GM18951 (cell line): ENCODE measurements at regions not wholly inside any gene's neighbourhood (a gene's known extent, or its start where the extent isn't known, plus 50 kb on each side); places are given as distances from the start of the nearest gene placed in this dataset.

Source experiments
- POLR2A ChIP-seq: IDR thresholded peaks from 4 replicates; pipeline ENCODE4 v1.6.1; 2011; ENCODE audit warnings: mild to moderate bottlenecking; ENCODE audit not compliant: insufficient read length, insufficient read depth; ENCODE audit errors: extremely low read depth
- in situ Hi-C: fragments of 300-500 bp; cut with MboI; formaldehyde crosslinking; loops from one replicate; pipeline ENCODE4 v1.12.0; 2022; ENCODE audit warnings: low sequenced_read_pairs, mixed read lengths, inconsistent platforms; ENCODE audit not compliant: unreplicated experiment

DNA sequence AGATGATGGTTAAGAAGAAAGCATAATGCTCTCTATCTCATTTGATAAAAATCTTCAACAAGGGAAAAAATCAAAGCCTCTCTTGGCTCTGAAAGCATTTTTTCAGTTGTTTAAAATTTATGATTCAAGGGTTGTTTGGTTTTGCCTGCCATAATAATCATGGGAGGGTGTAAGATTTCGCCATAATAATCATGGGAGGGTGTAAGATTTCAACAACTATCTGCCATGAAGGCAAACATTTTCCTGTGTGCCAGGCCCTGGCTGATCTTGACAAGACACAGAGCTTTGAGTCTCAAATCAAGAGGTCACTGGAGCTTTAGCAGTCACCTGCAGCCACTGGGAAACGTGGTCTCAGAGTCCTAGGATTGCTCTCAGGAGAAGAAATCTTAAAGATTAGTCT is 175.1 kb upstream of the PIEZO2 start:
- no peak for TF ChIP-seq POLR2A
- in situ Hi-C loops, result loop anchor here (25.0 kb wide), 1 partner anchor 188 kb away; no protein-coding TSS in a partner anchor

DNA sequence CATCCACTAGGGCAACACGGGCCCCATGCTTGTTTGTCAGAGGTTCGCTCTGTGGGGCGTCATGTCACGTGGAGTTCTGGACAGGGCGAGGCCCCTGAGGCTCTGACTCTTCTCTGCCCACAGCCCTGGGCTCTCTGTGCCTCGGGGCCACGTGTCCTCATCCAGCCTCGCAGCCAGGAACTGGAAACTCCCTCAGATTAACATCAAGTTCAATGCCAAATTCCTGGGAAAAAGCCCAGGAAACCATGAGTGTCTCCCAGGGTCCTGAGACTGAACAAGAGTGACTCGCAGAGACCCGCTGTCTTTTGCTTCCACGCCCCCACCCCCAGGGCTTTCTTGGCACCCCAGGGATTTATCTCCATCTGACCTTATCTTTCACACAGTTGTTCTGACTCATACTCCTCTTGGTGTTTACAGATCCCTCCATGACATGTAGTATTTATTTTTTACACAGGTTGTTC is 174.0 kb upstream of the PIEZO2 start:
- TF ChIP-seq POLR2A, result no peak
- in situ Hi-C loops, result loop anchor here (25.0 kb wide), 1 partner anchor 189 kb away; no protein-coding TSS in a partner anchor

DNA sequence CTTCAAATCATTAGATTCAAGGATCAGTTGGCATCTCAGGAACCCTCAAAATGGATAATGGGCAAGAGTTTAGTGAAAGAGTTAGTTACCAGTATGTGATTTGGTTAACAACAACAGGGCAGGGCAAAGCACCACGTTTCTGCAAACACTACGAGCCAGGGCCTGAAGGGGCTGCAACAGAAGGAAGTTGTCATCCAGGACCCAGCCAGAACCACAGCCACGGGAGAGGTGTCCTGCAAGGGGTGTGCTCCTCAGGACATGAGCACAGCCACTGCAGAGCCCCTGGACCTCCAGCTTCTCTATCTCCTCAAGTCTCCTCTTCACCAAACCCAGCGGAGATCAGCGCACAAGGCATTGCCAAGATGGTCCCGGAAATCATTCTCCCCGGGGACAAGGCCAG is 173.3 kb upstream of the PIEZO2 start:
- TF ChIP-seq POLR2A, result no peak
- in situ Hi-C loops, result loop anchor here (25.0 kb wide), 1 partner anchor 190 kb away; no protein-coding TSS in a partner anchor

DNA sequence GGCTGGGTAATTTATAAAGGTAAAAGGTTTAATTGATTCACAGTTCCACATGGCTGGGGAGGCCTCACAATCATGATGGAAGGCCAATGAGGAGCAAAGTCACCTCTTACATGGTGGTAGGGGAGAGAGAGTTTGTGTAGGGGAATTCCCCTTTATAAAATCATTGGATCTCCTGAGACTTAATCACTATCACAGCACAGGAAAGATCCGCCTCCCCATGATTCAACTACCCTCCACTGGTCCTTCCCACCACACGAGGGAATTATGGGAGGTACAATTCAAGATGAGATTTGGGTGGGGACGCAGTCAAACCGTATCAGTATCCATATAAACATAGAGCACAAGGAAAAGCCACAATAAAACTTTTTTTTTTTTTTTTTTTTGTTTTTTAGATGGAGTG is 172.6 kb upstream of the PIEZO2 start:
- TF ChIP-seq POLR2A, result no peak
- in situ Hi-C loops, result loop anchor here (25.0 kb wide), 1 partner anchor 190 kb away; no protein-coding TSS in a partner anchor

- TF ChIP-seq POLR2A, result no peak
- in situ Hi-C loops, result loop anchor here (25.0 kb wide), 1 partner anchor 191 kb away; no protein-coding TSS in a partner anchor
Observed at GRCh38 chr18:11320986-11321385, 171.6 kb upstream of the PIEZO2 start.

DNA sequence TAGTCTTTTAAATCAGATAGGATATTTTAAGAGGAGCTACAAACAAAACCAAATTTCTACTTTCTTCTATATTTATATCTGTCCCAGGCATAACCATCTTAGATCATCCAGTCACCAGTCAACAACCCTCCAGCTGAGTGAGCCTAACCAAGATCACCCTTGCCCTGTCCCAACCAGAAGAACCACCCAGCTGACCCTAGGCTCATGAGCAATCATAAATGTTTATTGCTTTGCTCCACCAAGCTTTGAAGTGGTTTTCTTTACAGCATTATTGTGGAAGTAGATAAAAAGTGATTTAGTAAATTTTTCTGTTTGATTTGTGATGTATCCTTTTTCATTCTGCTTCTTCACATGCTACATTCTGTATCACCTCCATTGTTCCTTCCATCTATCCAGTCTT is 167.2 kb upstream of the PIEZO2 start:
- no peak for TF ChIP-seq POLR2A
- in situ Hi-C loops, result loop anchor here (25.0 kb wide), 1 partner anchor 196 kb away; no protein-coding TSS in a partner anchor

GRCh38 chr18:11310476-11311086 is 161.2 kb upstream of the PIEZO2 start:
- in situ Hi-C loops, result loop anchor here (25.0 kb wide), 1 partner anchor 202 kb away; no protein-coding TSS in a partner anchor
- TF ChIP-seq POLR2A, result no peak

- no peak for TF ChIP-seq POLR2A
- in situ Hi-C loops, result loop anchor here (25.0 kb wide), 1 partner anchor 203 kb away; no protein-coding TSS in a partner anchor
Observed at GRCh38 chr18:11309172-11309571, 159.8 kb upstream of the PIEZO2 start.

GRCh38 chr18:11308499-11308898 is 159.1 kb upstream of the PIEZO2 start:
- in situ Hi-C loops, result loop anchor here (25.0 kb wide), 1 partner anchor 204 kb away; no protein-coding TSS in a partner anchor
- no peak for TF ChIP-seq POLR2A

DNA sequence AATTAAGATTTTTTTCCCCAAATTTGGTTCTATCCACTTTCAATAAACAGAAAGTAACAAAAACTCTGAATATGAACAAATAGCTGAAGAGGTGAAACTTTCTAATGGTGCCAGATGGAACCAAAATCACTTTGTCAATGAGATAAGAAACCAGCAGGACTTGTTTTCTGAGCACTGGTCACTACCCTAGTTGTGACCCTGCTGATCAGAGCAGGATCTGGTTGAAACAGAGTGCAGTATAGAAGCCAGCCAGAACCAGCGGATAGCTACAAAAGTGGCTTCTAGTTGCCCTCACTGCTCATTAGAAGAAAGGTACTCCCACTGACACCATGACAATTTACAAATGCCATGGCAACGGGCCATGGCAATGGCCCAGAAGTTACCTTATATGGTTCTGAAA is 158.3 kb upstream of the PIEZO2 start:
- in situ Hi-C loops, result loop anchor here (25.0 kb wide), 1 partner anchor 205 kb away; no protein-coding TSS in a partner anchor
- no peak for TF ChIP-seq POLR2A

GRCh38 chr18:11305507-11305906 is 156.1 kb upstream of the PIEZO2 start:
- no peak for TF ChIP-seq POLR2A
- in situ Hi-C loops, result loop anchor here (25.0 kb wide), 1 partner anchor 207 kb away; no protein-coding TSS in a partner anchor

DNA sequence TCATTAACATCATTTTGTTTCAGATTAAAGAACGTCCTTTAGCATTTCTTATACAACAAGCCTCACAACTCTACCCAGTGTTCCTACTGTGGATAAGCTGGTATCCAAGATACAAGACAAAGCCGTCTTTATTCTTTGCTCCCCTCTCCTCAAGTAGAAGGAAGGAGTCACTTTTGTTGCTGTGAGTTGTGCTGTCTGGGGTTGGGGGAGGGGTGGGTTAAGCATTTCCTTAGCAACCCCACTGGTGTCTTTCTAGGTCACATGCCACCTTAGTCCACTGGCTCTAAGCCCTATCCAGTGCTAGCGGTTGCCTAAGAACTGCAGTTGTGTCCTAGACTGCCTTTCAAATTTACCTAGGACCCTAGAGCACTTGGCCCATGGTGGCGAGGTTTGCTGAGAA is 155.6 kb upstream of the PIEZO2 start:
- in situ Hi-C loops, result loop anchor here (25.0 kb wide), 1 partner anchor 207 kb away; no protein-coding TSS in a partner anchor
- no peak for TF ChIP-seq POLR2A

DNA sequence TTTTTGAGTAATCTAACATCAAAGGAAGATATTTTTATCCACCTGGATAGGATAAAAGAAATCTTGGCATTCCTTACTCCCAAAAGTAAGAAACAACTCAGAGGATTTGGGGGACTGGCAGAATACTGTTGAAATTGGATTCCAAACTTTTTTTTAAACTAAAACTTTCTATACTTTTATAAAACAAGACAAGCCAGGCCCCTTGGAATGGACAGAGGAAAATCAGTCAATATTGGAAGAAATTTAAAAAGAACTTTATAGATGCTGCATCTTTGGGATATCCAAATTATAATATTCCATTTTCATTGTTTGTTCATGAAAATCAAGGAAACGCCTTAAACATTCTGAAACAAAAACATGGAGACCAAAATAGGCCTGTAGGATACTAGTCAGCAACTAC is 147.6 kb upstream of the PIEZO2 start:
- TF ChIP-seq POLR2A, result no peak
- in situ Hi-C loops, result no loop called here

DNA sequence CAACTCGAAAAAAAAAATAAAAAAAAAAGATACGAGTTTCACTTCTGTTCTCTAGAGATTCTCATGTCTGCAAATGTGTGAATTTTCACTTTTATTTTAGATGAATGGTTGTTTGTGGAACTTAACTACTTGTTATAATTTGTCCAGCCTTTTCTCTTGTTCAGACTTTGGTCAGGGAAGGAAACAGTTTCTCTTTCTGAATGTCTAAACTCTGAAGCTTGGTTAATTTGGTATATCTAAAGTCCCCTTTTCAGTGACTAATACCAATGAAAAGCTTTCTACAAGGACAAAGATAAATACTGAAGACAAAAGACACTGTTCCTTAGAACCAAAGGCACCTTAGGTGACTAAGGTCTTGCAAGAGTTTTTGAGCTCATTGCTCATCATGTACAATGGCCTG is 144.4 kb upstream of the PIEZO2 start:
- no peak for TF ChIP-seq POLR2A
- in situ Hi-C loops, result no loop called here
